ENCODE measurements at regions not wholly inside any gene's neighbourhood (a gene's known extent, or its start where the extent isn't known, plus 50 kb on each side); places are given as distances from the start of the nearest gene placed in this dataset.

DNA sequence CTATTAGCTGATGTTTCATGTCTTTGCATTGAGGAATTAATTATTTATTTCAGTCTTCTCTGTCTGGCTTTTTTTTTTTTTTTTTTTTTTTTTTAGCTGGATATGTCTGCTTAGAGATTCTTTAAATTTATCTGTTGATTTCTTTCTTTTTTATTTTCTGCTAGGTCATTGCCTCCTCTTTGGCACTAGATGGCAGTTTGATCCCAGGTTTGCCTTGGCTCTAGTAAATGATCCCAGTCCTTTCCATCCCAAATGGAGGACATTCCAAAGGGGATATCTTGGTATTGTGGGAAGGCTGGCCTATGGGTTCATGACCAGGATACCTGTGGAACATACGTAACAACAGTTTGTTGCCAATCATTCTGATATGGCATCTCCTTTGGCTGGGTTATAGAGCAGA, 339.5 kb upstream of the GCFC2 start:
- TF ChIP-seq CTCF (IDR thresholded peaks at IDR 0.05) (0 out of 2 replicates have a peak, but pooled peaks have one; percentile 10), TCF7L2 (IDR thresholded peaks at IDR 0.05; ENCODE audit: low read depth, low read length) (no peak), POLR2AphosphoS5 (IDR thresholded peaks at IDR 0.05; ENCODE audit: low read depth, low read length) (no peak)
- TF ChIP-seq, protein P1, sequence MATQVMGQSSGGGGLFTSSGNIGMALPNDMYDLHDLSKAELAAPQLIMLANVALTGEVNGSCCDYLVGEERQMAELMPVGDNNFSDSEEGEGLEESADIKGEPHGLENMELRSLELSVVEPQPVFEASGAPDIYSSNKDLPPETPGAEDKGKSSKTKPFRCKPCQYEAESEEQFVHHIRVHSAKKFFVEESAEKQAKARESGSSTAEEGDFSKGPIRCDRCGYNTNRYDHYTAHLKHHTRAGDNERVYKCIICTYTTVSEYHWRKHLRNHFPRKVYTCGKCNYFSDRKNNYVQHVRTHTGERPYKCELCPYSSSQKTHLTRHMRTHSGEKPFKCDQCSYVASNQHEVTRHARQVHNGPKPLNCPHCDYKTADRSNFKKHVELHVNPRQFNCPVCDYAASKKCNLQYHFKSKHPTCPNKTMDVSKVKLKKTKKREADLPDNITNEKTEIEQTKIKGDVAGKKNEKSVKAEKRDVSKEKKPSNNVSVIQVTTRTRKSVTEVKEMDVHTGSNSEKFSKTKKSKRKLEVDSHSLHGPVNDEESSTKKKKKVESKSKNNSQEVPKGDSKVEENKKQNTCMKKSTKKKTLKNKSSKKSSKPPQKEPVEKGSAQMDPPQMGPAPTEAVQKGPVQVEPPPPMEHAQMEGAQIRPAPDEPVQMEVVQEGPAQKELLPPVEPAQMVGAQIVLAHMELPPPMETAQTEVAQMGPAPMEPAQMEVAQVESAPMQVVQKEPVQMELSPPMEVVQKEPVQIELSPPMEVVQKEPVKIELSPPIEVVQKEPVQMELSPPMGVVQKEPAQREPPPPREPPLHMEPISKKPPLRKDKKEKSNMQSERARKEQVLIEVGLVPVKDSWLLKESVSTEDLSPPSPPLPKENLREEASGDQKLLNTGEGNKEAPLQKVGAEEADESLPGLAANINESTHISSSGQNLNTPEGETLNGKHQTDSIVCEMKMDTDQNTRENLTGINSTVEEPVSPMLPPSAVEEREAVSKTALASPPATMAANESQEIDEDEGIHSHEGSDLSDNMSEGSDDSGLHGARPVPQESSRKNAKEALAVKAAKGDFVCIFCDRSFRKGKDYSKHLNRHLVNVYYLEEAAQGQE (IDR thresholded peaks at IDR 0.05; ENCODE audit: insufficient read depth in 1 of 2, low read depth in 2 of 2, low read length in 1 of 2), result no peak

Measured in Panc1 (cell line).